Activated CD4-positive, CD25-positive, alpha-beta regulatory T cell treated with anti-CD3 and anti-CD28 coated beads, Interleukin-2, amount 50 U/mL, for 72 hours (primary cell): ENCODE measurements at regions not wholly inside any gene's neighbourhood (a gene's known extent, or its start where the extent isn't known, plus 50 kb on each side); places are given as distances from the start of the nearest gene placed in this dataset.

Experiments
- DNase-seq: peaks from one replicate; pipeline ENCODE4 v3.0.0; 2021

GRCh38 chr12:13275241-13276085, 78.9 kb downstream of the EMP1 start:
- no peak for DNase-seq

- DNase-seq, result no peak
Observed at GRCh38 chr12:13273850-13274249, 77.3 kb downstream of the EMP1 start.

- DNase-seq, result no peak
Observed at GRCh38 chr12:13273097-13273496, 76.6 kb downstream of the EMP1 start.

- no peak for DNase-seq
Observed at GRCh38 chr12:13270817-13271216, 74.3 kb downstream of the EMP1 start.
